ENCODE measurements at regions not wholly inside any gene's neighbourhood (a gene's known extent, or its start where the extent isn't known, plus 50 kb on each side); places are given as distances from the start of the nearest gene placed in this dataset.

DNA sequence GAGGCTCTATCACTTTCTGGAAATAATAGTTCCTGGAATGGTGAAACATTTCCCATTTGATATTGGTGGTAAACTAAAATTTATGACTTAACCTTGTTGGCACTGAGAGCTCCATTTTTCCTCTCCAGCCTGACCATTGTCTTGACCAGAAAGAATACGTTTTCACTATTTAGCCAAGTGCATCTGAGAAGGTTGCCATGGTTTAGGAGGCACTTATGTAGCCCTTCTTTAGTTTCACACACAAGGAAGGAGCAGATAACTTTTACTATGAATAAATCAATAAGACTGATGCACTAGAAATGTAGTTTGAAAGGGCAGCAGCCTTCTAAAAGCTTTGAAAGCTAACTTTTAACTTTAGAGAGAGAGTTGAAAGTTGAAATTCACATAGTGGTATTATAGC is 1045.5 kb upstream of the CDH6 start:
- TF ChIP-seq, protein P1, sequence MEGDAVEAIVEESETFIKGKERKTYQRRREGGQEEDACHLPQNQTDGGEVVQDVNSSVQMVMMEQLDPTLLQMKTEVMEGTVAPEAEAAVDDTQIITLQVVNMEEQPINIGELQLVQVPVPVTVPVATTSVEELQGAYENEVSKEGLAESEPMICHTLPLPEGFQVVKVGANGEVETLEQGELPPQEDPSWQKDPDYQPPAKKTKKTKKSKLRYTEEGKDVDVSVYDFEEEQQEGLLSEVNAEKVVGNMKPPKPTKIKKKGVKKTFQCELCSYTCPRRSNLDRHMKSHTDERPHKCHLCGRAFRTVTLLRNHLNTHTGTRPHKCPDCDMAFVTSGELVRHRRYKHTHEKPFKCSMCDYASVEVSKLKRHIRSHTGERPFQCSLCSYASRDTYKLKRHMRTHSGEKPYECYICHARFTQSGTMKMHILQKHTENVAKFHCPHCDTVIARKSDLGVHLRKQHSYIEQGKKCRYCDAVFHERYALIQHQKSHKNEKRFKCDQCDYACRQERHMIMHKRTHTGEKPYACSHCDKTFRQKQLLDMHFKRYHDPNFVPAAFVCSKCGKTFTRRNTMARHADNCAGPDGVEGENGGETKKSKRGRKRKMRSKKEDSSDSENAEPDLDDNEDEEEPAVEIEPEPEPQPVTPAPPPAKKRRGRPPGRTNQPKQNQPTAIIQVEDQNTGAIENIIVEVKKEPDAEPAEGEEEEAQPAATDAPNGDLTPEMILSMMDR (IDR thresholded peaks at IDR 0.05): no peak
- no peak for TF ChIP-seq POLR2A (IDR thresholded peaks at IDR 0.05)

Measured in body of pancreas (tissue), 4 donors.